HG02571 (cell line): ENCODE measurements at regions not wholly inside any gene's neighbourhood (a gene's known extent, or its start where the extent isn't known, plus 50 kb on each side); places are given as distances from the start of the nearest gene placed in this dataset.
"Not testable (repeated sequence)": the region's sequence is repeated elsewhere in the genome, so short reads cannot be mapped to it uniquely, and the experiment has no call there.

Experiments
- ATAC-seq: cut with Tn5 transposase; IDR thresholded peaks from one replicate; pipeline ENCODE4 v1.9.1; 2021; ENCODE audit warnings: mild to moderate bottlenecking, moderate library complexity; ENCODE audit not compliant: unreplicated experiment

GRCh38 chr4:57305836-57306235, 195.7 kb upstream of the IGFBP7 start:
- no peak for ATAC-seq

- no peak for ATAC-seq
Observed at GRCh38 chr4:57303012-57303751, 193.0 kb upstream of the IGFBP7 start.

GRCh38 chr4:57300300-57300699, 190.1 kb upstream of the IGFBP7 start:
- not testable (repeated sequence) for ATAC-seq

- ATAC-seq = no peak
Observed at GRCh38 chr4:57291911-57292310, 181.7 kb upstream of the IGFBP7 start.

GRCh38 chr4:57287687-57288604, 177.8 kb upstream of the IGFBP7 start:
- no peak for ATAC-seq

GRCh38 chr4:57282933-57283310, 172.7 kb upstream of the IGFBP7 start:
- no peak for ATAC-seq

GRCh38 chr4:57280481-57280880, 170.3 kb upstream of the IGFBP7 start:
- no peak for ATAC-seq

- ATAC-seq = no peak
Observed at GRCh38 chr4:57278780-57279179, 168.6 kb upstream of the IGFBP7 start.

GRCh38 chr4:57274082-57274481, 163.9 kb upstream of the IGFBP7 start:
- no peak for ATAC-seq

- ATAC-seq = no peak
Observed at GRCh38 chr4:57270346-57270745, 160.2 kb upstream of the IGFBP7 start.

- no peak for ATAC-seq
Observed at GRCh38 chr4:57265831-57266582, 155.8 kb upstream of the IGFBP7 start.

- no peak for ATAC-seq
Observed at GRCh38 chr4:57254754-57255153, 144.6 kb upstream of the IGFBP7 start.

- no peak for ATAC-seq
Observed at GRCh38 chr4:57249083-57249482, 138.9 kb upstream of the IGFBP7 start.

GRCh38 chr4:57243076-57243475, 132.9 kb upstream of the IGFBP7 start:
- ATAC-seq = no peak

GRCh38 chr4:57234252-57234775, 124.1 kb upstream of the IGFBP7 start:
- ATAC-seq = no peak

GRCh38 chr4:57233386-57233785, 123.2 kb upstream of the IGFBP7 start:
- no peak for ATAC-seq

- ATAC-seq = no peak
Observed at GRCh38 chr4:57231781-57232180, 121.6 kb upstream of the IGFBP7 start.

GRCh38 chr4:57220734-57221133, 110.5 kb upstream of the IGFBP7 start:
- no peak for ATAC-seq

- ATAC-seq = no peak
Observed at GRCh38 chr4:57220172-57220571, 110.0 kb upstream of the IGFBP7 start.

- ATAC-seq = no peak
Observed at GRCh38 chr4:57219431-57219830, 109.2 kb upstream of the IGFBP7 start.
